DOHH2 (cell line): ENCODE measurements at regions not wholly inside any gene's neighbourhood (a gene's known extent, or its start where the extent isn't known, plus 50 kb on each side); places are given as distances from the start of the nearest gene placed in this dataset.

Experiments
- H3F3A ChIP-seq: fragments of 200-600 bp; sonication (generic), shearing (Covaris generic); 2 replicates; pipeline ENCODE4 v1.6.0; 2016; ENCODE audit warnings: antibody characterized with exemption, mild to moderate bottlenecking; ENCODE audit not compliant: control insufficient read depth, insufficient read depth
- H3K27ac ChIP-seq: fragments of 200-600 bp; sonication (generic); 2 replicates; pipeline ENCODE4 v1.5.1; 2014; ENCODE audit warnings: low read depth, mild to moderate bottlenecking, low read length, moderate library complexity
- H3K27me3 ChIP-seq: fragments of 200-600 bp; sonication (generic); 2 replicates; pipeline ENCODE4 v1.6.1; 2014; ENCODE audit warnings: mild to moderate bottlenecking, low read length, mixed read lengths; ENCODE audit not compliant: control insufficient read depth
- H3K36me3 ChIP-seq: fragments of 200-600 bp; sonication (generic); 2 replicates; pipeline ENCODE4 v1.6.1; 2014; ENCODE audit warnings: mild to moderate bottlenecking, low read length, moderate library complexity, mixed read lengths; ENCODE audit not compliant: control insufficient read depth
- H3K4me1 ChIP-seq: fragments of 200-600 bp; sonication (generic); 2 replicates; pipeline ENCODE4 v1.6.1; 2014; ENCODE audit warnings: mild to moderate bottlenecking, low read length, mixed read lengths; ENCODE audit not compliant: control insufficient read depth
- H3K4me2 ChIP-seq: fragments of 200-600 bp; sonication (generic); 2 replicates; pipeline ENCODE4 v1.6.0; 2014; ENCODE audit warnings: mild to moderate bottlenecking, low read length, moderate library complexity
- H3K4me3 ChIP-seq: fragments of 200-600 bp; sonication (generic); 2 replicates; pipeline ENCODE4 v1.5.1; 2014; ENCODE audit warnings: mild to moderate bottlenecking, low read length, mixed read lengths
- H3K79me2 ChIP-seq: fragments of 200-600 bp; sonication (generic); 2 replicates; pipeline ENCODE4 v1.6.1; 2014; ENCODE audit warnings: mild to moderate bottlenecking, low read length, mixed read lengths; ENCODE audit not compliant: control insufficient read depth
- H3K9me2 ChIP-seq: fragments of 200-600 bp; sonication (generic); replicated peaks from 2 replicates; pipeline ENCODE4 v1.6.1; 2014; ENCODE audit warnings: mild to moderate bottlenecking, low read length, mixed read lengths; ENCODE audit not compliant: control insufficient read depth
- H3K9me3 ChIP-seq: fragments of 200-600 bp; sonication (generic); 2 replicates; pipeline ENCODE4 v1.6.1; 2014; ENCODE audit warnings: antibody characterized with exemption, low read length, mixed read lengths; ENCODE audit not compliant: control insufficient read depth, insufficient read depth
- H4K20me1 ChIP-seq: fragments of 200-600 bp; sonication (generic); 2 replicates; pipeline ENCODE4 v1.6.0; 2014; ENCODE audit warnings: low read depth, mild to moderate bottlenecking, antibody characterized with exemption, low read length, moderate library complexity; ENCODE audit not compliant: control insufficient read depth, insufficient read depth
- EZH2phosphoT487 ChIP-seq: fragments of 200-600 bp; sonication (generic); IDR thresholded peaks from 2 replicates; pipeline ENCODE4 v1.6.1; 2017; ENCODE audit warnings: borderline replicate concordance, mild to moderate bottlenecking, antibody characterized with exemption, low read length, moderate library complexity, mixed read lengths
- TF ChIP-seq, protein P1 (sequence below): fragments of 200-600 bp; sonication (generic); IDR thresholded peaks from one replicate; pipeline ENCODE4 v1.5.1; 2014; ENCODE audit warnings: antibody characterized with exemption, mild to moderate bottlenecking, low read depth, low read length; ENCODE audit not compliant: poor library complexity, severe bottlenecking

DNA sequence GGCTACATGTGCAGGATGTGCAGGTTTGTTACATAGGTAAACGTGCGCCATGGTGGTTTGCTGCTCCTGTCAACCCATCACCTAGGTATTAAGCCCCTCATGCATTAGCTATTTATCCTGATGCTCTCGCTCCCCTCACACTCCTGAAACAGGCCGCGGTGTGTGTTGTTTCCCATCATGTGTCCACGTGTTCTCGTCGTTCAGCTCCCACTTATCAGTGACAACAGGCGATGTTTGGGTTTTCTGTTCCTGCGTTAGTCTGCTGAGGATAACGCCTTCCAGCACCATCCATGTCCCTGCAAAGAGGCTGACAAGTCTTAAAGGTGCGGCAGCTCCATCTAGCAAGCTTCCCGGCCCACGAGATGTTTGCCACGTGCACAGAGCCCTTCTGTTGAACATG, 175.1 kb downstream of the FOXL1 start:
- TF ChIP-seq, protein P1, sequence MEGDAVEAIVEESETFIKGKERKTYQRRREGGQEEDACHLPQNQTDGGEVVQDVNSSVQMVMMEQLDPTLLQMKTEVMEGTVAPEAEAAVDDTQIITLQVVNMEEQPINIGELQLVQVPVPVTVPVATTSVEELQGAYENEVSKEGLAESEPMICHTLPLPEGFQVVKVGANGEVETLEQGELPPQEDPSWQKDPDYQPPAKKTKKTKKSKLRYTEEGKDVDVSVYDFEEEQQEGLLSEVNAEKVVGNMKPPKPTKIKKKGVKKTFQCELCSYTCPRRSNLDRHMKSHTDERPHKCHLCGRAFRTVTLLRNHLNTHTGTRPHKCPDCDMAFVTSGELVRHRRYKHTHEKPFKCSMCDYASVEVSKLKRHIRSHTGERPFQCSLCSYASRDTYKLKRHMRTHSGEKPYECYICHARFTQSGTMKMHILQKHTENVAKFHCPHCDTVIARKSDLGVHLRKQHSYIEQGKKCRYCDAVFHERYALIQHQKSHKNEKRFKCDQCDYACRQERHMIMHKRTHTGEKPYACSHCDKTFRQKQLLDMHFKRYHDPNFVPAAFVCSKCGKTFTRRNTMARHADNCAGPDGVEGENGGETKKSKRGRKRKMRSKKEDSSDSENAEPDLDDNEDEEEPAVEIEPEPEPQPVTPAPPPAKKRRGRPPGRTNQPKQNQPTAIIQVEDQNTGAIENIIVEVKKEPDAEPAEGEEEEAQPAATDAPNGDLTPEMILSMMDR = no peak
- TF ChIP-seq EZH2phosphoT487 = no peak
- Histone ChIP-seq H3F3A (no peaks in the 10 kb centered on the region), H3K4me2 (no peak overlapping the region), H4K20me1 (no peaks in the 10 kb centered on the region), H3K36me3 (no peaks in the 10 kb centered on the region), H3K9me2 (no peaks in the 10 kb centered on the region), H3K4me3 (no peak overlapping the region), H3K27me3 (no peaks in the 10 kb centered on the region), H3K27ac (no peak overlapping the region), H3K79me2 (no peaks in the 10 kb centered on the region), H3K9me3 (no peaks in the 10 kb centered on the region), H3K4me1 (no peaks in the 10 kb centered on the region)

DNA sequence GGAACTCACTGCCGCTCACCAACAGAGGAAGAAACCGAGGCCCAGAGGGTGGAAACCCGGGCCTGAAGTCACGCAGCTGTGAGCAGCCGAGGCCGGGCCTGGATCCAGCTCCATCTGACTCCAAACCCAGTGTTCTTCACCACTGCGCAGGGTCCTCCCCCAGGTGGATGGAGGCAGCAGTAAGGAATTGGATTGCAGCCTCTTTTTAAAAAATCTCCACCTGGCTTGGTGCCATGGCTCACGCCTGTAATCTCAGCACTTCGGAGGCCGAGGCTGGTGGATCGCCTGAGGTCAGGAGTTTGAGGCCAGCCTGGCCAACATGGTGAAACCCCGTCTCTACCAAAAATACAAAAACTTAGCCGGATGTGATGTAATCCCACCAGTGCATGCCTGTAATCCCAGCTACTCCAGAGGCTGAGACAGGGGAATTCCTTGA, 177.2 kb downstream of the FOXL1 start:
- Histone ChIP-seq H3K27ac (no peak overlapping the region), H3K79me2 (no peaks in the 10 kb centered on the region), H4K20me1 (no peaks in the 10 kb centered on the region), H3K4me1 (no peaks in the 10 kb centered on the region), H3K9me3 (no peaks in the 10 kb centered on the region), H3K4me2 (no peak overlapping the region), H3F3A (no peaks in the 10 kb centered on the region), H3K9me2 (no peaks in the 10 kb centered on the region), H3K27me3 (no peaks in the 10 kb centered on the region), H3K4me3 (no peak overlapping the region), H3K36me3 (no peaks in the 10 kb centered on the region)
- TF ChIP-seq EZH2phosphoT487 = no peak
- TF ChIP-seq, protein P1 = no peak

DNA sequence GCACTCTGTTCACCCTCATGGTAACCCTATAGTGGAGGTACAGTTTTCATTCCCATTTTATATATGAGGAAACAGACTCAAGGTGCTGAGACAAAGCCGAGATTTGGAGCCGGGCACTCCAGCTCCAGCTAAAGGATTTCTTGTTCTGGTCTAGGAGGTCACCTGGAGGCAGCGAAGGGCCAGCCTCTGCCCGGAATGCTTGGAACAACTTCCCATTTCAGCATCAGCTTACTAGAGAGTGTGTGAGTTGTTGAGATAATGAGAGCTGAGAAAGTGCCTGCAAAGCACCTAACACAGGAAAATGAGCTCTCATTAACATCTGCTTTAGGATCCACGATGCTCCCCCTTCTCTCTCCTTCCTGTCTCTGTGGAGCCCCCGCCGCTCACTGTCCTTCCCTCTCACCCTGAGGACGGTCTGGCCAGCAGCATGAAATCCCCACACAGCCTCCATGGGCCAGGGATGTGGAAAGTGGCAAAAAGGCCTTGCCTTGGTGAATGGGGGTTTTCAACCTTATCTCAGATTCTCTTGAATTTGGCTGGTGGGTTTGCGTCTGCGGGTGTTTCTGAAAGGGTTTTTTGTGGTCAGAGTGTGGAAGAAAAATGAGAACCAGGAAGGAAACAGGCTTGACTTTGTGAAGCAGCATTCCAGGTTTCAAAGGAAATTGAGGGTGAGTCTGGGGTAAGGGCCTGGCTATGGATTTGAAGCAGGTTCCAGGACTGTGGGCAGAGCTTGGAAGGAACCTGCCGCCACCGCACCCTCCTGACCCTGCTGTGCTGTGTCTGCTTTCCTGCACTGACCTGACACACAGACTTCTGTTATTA, 178.7 kb downstream of the FOXL1 start:
- no peak overlapping the region for H3K27ac ChIP-seq
- H3K9me2 ChIP-seq = no peaks in the 10 kb centered on the region
- H3K9me3 ChIP-seq = no peaks in the 10 kb centered on the region
- H3K4me2 ChIP-seq = no peak overlapping the region
- H3F3A ChIP-seq = no peaks in the 10 kb centered on the region
- no peaks in the 10 kb centered on the region for H3K4me1 ChIP-seq
- H3K79me2 ChIP-seq = no peaks in the 10 kb centered on the region
- H3K36me3 ChIP-seq = no peaks in the 10 kb centered on the region
- H4K20me1 ChIP-seq = no peaks in the 10 kb centered on the region
- no peak for TF ChIP-seq EZH2phosphoT487
- TF ChIP-seq, protein P1 = no peak
- H3K4me3 ChIP-seq = no peak overlapping the region
- H3K27me3 ChIP-seq = no peaks in the 10 kb centered on the region
